ENCODE measurements at regions not wholly inside any gene's neighbourhood (a gene's known extent, or its start where the extent isn't known, plus 50 kb on each side); places are given as distances from the start of the nearest gene placed in this dataset.

GRCh38 chr6:108766419-108766818 is 81.8 kb upstream of the ARMC2 start:
- TF ChIP-seq CTCF (IDR thresholded peaks at IDR 0.05): no peak
- peaks cover 10% of the 10 kb centered on the region for H3K27me3 Mint-ChIP-seq
- CTCF ChIA-PET: no interaction called here

GRCh38 chr6:108766886-108767285 is 81.3 kb upstream of the ARMC2 start:
- H3K36me3 Mint-ChIP-seq (ENCODE audit: low read depth): no peaks in the 10 kb centered on the region
- ChIA-PET CTCF (no interaction called here), POLR2A (no interaction called here)
- ATAC-seq (ENCODE audit: low read depth) (no peak), DNase-seq (no peak)
- no peak for TF ChIP-seq CTCF (IDR thresholded peaks at IDR 0.05)
- H3K9me3 Mint-ChIP-seq: no peaks in the 10 kb centered on the region
- H3K4me1 Mint-ChIP-seq: peaks cover 5% of the 10 kb centered on the region
- no peak overlapping the region for H3K27ac Mint-ChIP-seq
- no peak overlapping the region for H3K4me3 Mint-ChIP-seq
- H3K27me3 Mint-ChIP-seq: peaks cover 10% of the 10 kb centered on the region
- intact Hi-C loops (cut with micrococcal nuclease): no loop called here

More at GRCh38 chr6:108766419-108766818, 81.8 kb upstream of the ARMC2 start:
- H3K4me1 Mint-ChIP-seq: peaks cover 5% of the 10 kb centered on the region
- no peak for ATAC-seq (ENCODE audit: low read depth)
- no peaks in the 10 kb centered on the region for H3K9me3 Mint-ChIP-seq
- H3K27ac Mint-ChIP-seq: no peak overlapping the region
- no peak overlapping the region for H3K4me3 Mint-ChIP-seq
- no peaks in the 10 kb centered on the region for H3K36me3 Mint-ChIP-seq (ENCODE audit: low read depth)
- POLR2A ChIA-PET: no interaction called here
- intact Hi-C loops (cut with micrococcal nuclease): no loop called here
- DNase-seq: no peak

DNA sequence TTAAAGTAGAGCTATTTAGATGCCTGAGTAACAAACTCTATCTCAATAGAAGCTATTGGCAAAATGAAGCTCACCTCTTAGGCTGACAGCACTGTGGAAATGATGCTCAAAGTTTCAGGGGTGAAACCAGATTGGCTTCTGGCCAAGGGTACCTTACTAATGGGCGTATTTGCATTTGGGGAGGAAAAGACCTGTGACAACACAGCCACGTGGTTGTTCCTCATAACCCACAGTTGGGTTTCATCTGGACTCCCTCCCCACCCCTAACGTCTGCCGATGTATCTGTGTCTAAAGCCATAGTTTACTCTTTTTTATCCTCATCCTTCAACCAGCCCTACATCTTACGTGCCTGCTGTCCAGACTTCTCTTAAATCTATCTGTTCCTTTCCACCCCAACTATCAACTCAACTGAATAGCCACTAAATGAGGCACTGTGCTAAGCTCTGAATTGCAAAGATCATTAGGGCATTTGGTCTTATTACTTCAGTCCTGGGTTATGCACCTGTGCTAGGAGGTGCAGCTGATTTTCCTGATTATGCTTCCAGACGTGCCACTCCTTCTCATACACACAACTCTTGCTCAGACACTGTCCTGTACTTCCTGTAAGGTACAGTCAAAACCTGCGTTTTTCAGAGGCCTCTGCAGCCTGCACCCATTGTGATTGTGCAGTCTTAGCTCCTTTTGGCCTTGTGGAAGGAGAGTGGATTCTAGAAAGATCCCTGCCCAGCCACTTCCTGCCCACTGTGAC is 80.6 kb upstream of the ARMC2 start:
- DNase-seq: no peak
- intact Hi-C loops (cut with micrococcal nuclease): no loop called here
- TF ChIP-seq CTCF (IDR thresholded peaks at IDR 0.05): no peak
- ChIA-PET CTCF (interaction anchor here (1.0 kb wide), 1 partner anchor 305 kb away, joined by 3 read pairs; no protein-coding TSS in a partner anchor), POLR2A (no interaction called here)
- Mint-ChIP-seq H3K9me3 (no peaks in the 10 kb centered on the region), H3K27me3 (peaks cover 10% of the 10 kb centered on the region), H3K27ac (no peak overlapping the region), H3K4me3 (no peak overlapping the region), H3K4me1 (peaks cover under 1% of the 10 kb centered on the region), H3K36me3 (ENCODE audit: low read depth) (no peaks in the 10 kb centered on the region)
- ATAC-seq (ENCODE audit: low read depth): no peak

DNA sequence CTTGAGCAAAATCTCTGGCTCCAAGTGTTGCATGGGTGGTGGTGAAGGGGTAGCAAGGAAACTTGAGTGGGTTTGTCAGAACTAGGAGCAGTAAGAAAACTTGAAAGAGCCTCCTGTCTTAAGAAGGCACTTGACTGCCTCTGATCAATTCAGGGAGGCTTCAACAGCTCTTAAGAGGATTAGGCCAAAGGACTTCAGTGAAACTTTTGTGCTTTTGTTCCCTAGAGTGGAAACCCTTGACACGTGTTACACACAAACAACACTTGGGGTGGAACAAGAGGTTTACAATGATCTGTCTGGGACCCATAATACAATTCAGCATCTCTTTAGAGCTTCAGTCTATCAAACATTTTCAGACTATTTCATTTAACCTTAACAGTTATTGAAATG is 80.1 kb upstream of the ARMC2 start:
- Mint-ChIP-seq H3K4me1 (no peaks in the 10 kb centered on the region), H3K4me3 (no peak overlapping the region), H3K9me3 (no peaks in the 10 kb centered on the region), H3K27ac (no peak overlapping the region), H3K27me3 (peaks cover 10% of the 10 kb centered on the region), H3K36me3 (ENCODE audit: low read depth) (no peaks in the 10 kb centered on the region)
- POLR2A ChIA-PET: no interaction called here
- intact Hi-C loops (cut with micrococcal nuclease): no loop called here
- DNase-seq (no peak), ATAC-seq (ENCODE audit: low read depth) (no peak)
- CTCF ChIA-PET: interaction anchor here (1.0 kb wide), 1 partner anchor 305 kb away, joined by 3 read pairs; no protein-coding TSS in a partner anchor
- TF ChIP-seq CTCF (IDR thresholded peaks at IDR 0.05): no peak

GRCh38 chr6:108768792-108769524 is 79.3 kb upstream of the ARMC2 start:
- Mint-ChIP-seq H3K9me3 (no peaks in the 10 kb centered on the region), H3K4me1 (no peaks in the 10 kb centered on the region), H3K27me3 (peaks cover 10% of the 10 kb centered on the region), H3K4me3 (no peak overlapping the region), H3K27ac (no peak overlapping the region), H3K36me3 (ENCODE audit: low read depth) (no peaks in the 10 kb centered on the region)
- TF ChIP-seq CTCF (IDR thresholded peaks at IDR 0.05): no peak
- ATAC-seq (ENCODE audit: low read depth) (no peak), DNase-seq (no peak)
- POLR2A ChIA-PET: no interaction called here
- CTCF ChIA-PET: no interaction called here
- intact Hi-C loops (cut with micrococcal nuclease): no loop called here
